Mammary epithelial cell (primary cell): ENCODE measurements at regions not wholly inside any gene's neighbourhood (a gene's known extent, or its start where the extent isn't known, plus 50 kb on each side); places are given as distances from the start of the nearest gene placed in this dataset.

ENCODE experiments used
- CTCF ChIP-seq, 2 donors: IDR thresholded peaks in 1 of 2; conservative IDR thresholded peaks in 1 of 2; 2 replicates each; pipeline ENCODE4 v1.5.1; 2011 to 2012; ENCODE audit warnings: inconsistent platforms in 2 of 2, low read length in 2 of 2, mild to moderate bottlenecking in 2 of 2, control low read depth in 1 of 2, low read depth in 1 of 2; ENCODE audit not compliant: insufficient read depth in 1 of 2; ENCODE audit errors: extremely low read depth in 1 of 2
- EZH2 ChIP-seq: IDR thresholded peaks from 2 replicates; pipeline ENCODE4 v1.6.1; 2012; ENCODE audit warnings: low read length, inconsistent platforms, borderline replicate concordance

- no peak for TF ChIP-seq CTCF (conservative IDR thresholded peaks at IDR 0.05 in 1 of 2, IDR thresholded peaks at IDR 0.05 in 1 of 2; ENCODE audit: extremely low read depth in 1 of 2, insufficient read depth in 1 of 2, low read depth in 1 of 2, low read length in 2 of 2)
- no peak for TF ChIP-seq EZH2
These were observed 1005.5 kb downstream of the ARAP2 start for GRCh38 chr4:35238793-35239192.
